Posterior cingulate gyrus (tissue), 11 donors: ENCODE measurements at regions not wholly inside any gene's neighbourhood (a gene's known extent, or its start where the extent isn't known, plus 50 kb on each side); places are given as distances from the start of the nearest gene placed in this dataset.
"Not testable (repeated sequence)": the region's sequence is repeated elsewhere in the genome, so short reads cannot be mapped to it uniquely, and the experiment has no call there.

Source experiments
- DNase-seq, 10 donors: peaks; one replicate each; pipeline versions ENCODE4 v3.0.0 to v3.0.0-alpha.2; 2020 to 2021; ENCODE audit warnings: mixed read lengths in 3 of 10
- intact Hi-C: fragments of 100-400 bp; cut with DNase I; formaldehyde crosslinking; loops from one replicate; pipeline ENCODE4 v1.15.1; 2023

- intact Hi-C loops: no loop called here
Observed at GRCh38 chr3:177336873-177337450, 139.7 kb upstream of the TBL1XR1 start.

GRCh38 chr3:177337541-177338331 lies 140.5 kb upstream of the TBL1XR1 start:
- DNase-seq: no peak
- intact Hi-C loops: no loop called here

More at GRCh38 chr3:177336873-177337450, 139.7 kb upstream of the TBL1XR1 start:
- no peak for DNase-seq

DNA sequence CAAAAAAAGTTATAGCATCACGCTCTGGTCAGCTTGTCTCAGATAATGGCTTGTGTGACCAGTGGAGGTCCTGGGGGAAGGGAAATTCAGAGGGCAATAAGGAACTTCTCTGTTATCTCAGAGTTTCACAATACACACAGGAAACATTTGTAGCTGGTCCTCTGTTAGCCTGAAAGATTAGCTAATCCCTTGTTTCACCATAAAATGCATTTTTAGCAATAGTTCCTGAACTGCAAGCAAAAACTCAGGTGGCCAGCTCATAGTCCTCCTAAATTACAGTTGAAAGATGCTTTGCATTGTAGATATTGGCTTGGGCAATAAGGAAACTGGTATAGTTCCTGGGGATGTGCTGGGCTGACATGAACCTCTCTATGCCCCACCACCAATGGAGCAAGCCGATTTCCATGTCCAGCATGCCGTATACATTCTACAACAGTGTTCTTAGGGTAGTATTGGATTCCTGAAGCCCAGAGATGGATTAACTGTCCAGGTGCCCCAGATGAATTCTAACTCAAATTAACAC lies 141.5 kb upstream of the TBL1XR1 start:
- intact Hi-C loops: no loop called here
- no peak for DNase-seq

GRCh38 chr3:177339220-177339703 lies 142.0 kb upstream of the TBL1XR1 start:
- intact Hi-C loops, DNase-seq: not testable (repeated sequence)

GRCh38 chr3:177340243-177340830 lies 143.1 kb upstream of the TBL1XR1 start:
- intact Hi-C loops: no loop called here
- DNase-seq: no peak

GRCh38 chr3:177341736-177342419 lies 144.6 kb upstream of the TBL1XR1 start:
- intact Hi-C loops: no loop called here
- no peak for DNase-seq

GRCh38 chr3:177343122-177343625 lies 145.9 kb upstream of the TBL1XR1 start:
- intact Hi-C loops: no loop called here
- no peak for DNase-seq

DNA sequence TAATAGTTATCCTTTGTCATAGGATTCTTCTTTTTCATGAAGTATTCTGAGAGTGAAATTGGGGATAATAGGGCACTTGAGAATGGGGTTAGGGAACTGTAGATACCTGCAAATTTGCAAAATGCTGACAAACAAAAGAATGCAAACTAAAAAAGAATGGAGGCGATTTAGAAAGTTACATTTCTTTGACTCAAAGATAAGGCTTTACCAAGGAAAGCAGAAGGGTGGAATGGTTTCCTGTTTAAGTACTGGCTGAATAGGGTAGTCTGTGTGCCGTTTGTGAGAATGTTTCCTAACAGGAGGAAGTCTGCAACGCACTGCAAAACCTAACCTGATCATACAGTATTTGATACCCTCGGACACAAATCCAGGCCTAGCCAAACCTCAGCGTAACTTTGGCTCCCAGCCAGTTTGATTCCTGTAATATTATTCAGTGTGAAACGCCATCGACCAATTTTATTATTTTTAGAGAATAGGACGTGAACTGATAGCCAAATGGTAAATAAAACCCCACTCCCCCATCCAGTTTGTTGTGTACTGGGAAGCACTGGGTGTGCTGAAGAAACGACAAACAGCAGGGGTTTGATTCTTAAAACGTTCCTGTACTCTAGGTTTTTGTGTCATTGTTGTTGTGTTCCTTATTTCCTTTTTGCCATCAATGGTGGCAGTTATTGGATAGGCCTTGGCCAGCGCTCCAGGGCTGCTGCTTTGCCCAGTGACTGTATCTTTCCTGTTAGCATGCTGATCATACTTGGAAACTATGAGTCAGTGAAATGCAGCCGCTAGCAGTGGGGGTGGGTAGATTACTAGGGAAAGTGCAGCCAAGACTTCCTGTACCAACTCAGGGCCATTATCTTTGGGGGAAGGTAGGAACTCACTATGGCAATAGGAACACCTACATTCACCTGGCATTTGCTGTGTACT lies 148.0 kb upstream of the TBL1XR1 start:
- peak; percentile 48 to 93 (median 63) for DNase-seq
- intact Hi-C loops: no loop called here

- intact Hi-C loops: no loop called here
- DNase-seq: no peak
Observed at GRCh38 chr3:177345973-177346503, 148.8 kb upstream of the TBL1XR1 start.

- no peak for DNase-seq
- intact Hi-C loops: no loop called here
Observed at GRCh38 chr3:177346878-177347277, 149.6 kb upstream of the TBL1XR1 start.

- intact Hi-C loops: no loop called here
- DNase-seq: no peak
Observed at GRCh38 chr3:177347611-177348010, 150.3 kb upstream of the TBL1XR1 start.

DNA sequence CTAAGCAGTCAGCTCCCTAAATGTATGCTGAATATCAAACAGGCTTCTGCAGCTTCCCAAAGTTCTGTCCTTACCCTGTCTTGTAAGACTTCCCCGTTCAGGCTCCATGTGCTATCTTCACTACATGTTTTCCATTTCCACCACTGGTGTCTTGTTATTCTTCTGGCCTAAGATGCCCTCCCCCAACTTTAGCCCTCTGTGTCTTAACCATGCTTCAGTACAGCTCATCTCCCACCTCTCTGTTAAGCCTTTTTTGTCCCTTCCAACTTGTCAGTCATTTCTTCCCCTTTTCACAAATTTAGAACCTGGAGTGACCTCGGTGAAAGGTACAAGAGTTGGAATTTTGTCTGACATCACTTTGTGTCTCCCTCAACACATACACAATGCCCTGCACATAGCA lies 151.7 kb upstream of the TBL1XR1 start:
- intact Hi-C loops: no loop called here
- no peak for DNase-seq

DNA sequence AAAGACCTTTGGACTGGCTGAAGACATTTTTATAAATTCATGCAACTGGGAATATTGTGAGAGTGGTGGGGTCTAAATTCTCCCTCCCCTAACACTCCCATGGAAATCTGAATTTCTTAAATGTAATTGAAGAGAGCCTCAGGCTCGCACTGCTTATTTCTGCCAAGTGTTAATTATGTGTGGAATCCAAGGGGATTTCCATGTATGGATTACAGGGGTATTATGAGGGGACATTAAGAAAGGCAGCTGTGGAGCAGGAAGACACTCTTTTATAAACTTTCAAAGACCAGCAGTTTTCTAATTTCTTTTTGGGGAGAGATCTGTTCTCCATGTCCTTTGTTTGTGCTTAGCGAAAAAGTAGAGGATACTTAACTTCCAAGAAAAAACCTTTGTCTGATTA lies 152.1 kb upstream of the TBL1XR1 start:
- no peak for DNase-seq

GRCh38 chr3:177350121-177350520 lies 152.8 kb upstream of the TBL1XR1 start:
- DNase-seq: no peak
- intact Hi-C loops: no loop called here

More for the DNA sequence above, 152.1 kb upstream of the TBL1XR1 start:
- intact Hi-C loops: no loop called here

GRCh38 chr3:177351206-177351605 lies 153.9 kb upstream of the TBL1XR1 start:
- intact Hi-C loops: no loop called here
- no peak for DNase-seq

GRCh38 chr3:177351757-177352158 lies 154.5 kb upstream of the TBL1XR1 start:
- intact Hi-C loops: no loop called here
- DNase-seq: no peak

GRCh38 chr3:177352424-177352823 lies 155.1 kb upstream of the TBL1XR1 start:
- no peak for DNase-seq
- intact Hi-C loops: no loop called here

DNA sequence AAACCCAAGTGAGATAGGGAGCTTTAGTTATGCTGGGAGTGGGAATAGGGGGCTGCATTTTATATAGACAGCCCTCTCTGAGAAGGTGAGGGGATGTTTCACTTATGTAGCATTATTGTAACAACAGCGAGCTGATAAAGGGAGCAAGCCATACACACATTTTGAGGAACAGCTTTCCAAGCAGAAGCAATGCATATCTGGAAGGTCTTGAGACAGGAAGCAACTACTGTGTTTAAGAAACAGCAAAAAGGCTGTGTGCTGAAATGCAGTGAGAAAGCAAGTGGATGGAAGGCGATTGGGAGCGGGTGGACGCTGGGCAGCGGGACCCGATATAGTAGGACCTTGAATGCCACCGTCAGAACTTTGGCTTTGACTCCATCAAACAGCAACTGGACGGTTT lies 155.9 kb upstream of the TBL1XR1 start:
- intact Hi-C loops: no loop called here
- DNase-seq: no peak

GRCh38 chr3:177353879-177354278 lies 156.6 kb upstream of the TBL1XR1 start:
- DNase-seq, intact Hi-C loops: not testable (repeated sequence)
